OCI-LY3 (cell line): ENCODE measurements at regions not wholly inside any gene's neighbourhood (a gene's known extent, or its start where the extent isn't known, plus 50 kb on each side); places are given as distances from the start of the nearest gene placed in this dataset.

Source experiments
- CTCF ChIP-seq: fragments of 200-600, 300-600 bp; sonication (generic); IDR thresholded peaks from 2 replicates; pipeline ENCODE4 v1.5.1; 2014; ENCODE audit warnings: antibody characterized with exemption, low read length, low read depth
- EZH2phosphoT487 ChIP-seq: fragments of 200-600 bp; shearing (Covaris generic); IDR thresholded peaks from 2 replicates; pipeline ENCODE4 v1.6.1; 2018; ENCODE audit warnings: antibody characterized with exemption, mixed run types, low read depth

- TF ChIP-seq CTCF (no peak), EZH2phosphoT487 (no peak)
Observed at GRCh38 chr2:143952536-143952935, 567.4 kb downstream of the ZEB2 start.
